DOHH2 (cell line): ENCODE measurements at regions not wholly inside any gene's neighbourhood (a gene's known extent, or its start where the extent isn't known, plus 50 kb on each side); places are given as distances from the start of the nearest gene placed in this dataset.

Experiments used
- EZH2phosphoT487 ChIP-seq: fragments of 200-600 bp; sonication (generic); IDR thresholded peaks from 2 replicates; pipeline ENCODE4 v1.6.1; 2017; ENCODE audit warnings: borderline replicate concordance, mild to moderate bottlenecking, antibody characterized with exemption, low read length, moderate library complexity, mixed read lengths
- TF ChIP-seq, protein P1 (sequence below): fragments of 200-600 bp; sonication (generic); IDR thresholded peaks from one replicate; pipeline ENCODE4 v1.5.1; 2014; ENCODE audit warnings: antibody characterized with exemption, mild to moderate bottlenecking, low read depth, low read length; ENCODE audit not compliant: poor library complexity, severe bottlenecking

GRCh38 chr5:74149395-74149794 lies 491.1 kb downstream of the ENC1 start:
- TF ChIP-seq, protein P1, sequence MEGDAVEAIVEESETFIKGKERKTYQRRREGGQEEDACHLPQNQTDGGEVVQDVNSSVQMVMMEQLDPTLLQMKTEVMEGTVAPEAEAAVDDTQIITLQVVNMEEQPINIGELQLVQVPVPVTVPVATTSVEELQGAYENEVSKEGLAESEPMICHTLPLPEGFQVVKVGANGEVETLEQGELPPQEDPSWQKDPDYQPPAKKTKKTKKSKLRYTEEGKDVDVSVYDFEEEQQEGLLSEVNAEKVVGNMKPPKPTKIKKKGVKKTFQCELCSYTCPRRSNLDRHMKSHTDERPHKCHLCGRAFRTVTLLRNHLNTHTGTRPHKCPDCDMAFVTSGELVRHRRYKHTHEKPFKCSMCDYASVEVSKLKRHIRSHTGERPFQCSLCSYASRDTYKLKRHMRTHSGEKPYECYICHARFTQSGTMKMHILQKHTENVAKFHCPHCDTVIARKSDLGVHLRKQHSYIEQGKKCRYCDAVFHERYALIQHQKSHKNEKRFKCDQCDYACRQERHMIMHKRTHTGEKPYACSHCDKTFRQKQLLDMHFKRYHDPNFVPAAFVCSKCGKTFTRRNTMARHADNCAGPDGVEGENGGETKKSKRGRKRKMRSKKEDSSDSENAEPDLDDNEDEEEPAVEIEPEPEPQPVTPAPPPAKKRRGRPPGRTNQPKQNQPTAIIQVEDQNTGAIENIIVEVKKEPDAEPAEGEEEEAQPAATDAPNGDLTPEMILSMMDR, result no peak
- no peak for TF ChIP-seq EZH2phosphoT487
